Epithelial cell of proximal tubule (primary cell): ENCODE measurements at regions not wholly inside any gene's neighbourhood (a gene's known extent, or its start where the extent isn't known, plus 50 kb on each side); places are given as distances from the start of the nearest gene placed in this dataset.
"Not testable (repeated sequence)": the region's sequence is repeated elsewhere in the genome, so short reads cannot be mapped to it uniquely, and the experiment has no call there.

ENCODE experiments used
- DNase-seq: peaks from one replicate; pipeline ENCODE4 v3.0.0-alpha.2; 2011; ENCODE audit warnings: low read depth
- H3K4me3 ChIP-seq: 2 replicates; pipeline ENCODE4 v1.5.1; 2011; ENCODE audit warnings: low read depth, mild to moderate bottlenecking, low read length
- CTCF ChIP-seq: conservative IDR thresholded peaks from 2 replicates; pipeline ENCODE4 v1.5.1; 2012; ENCODE audit warnings: low read depth, mild to moderate bottlenecking, low read length

GRCh38 chr9:80755586-80755985 is 933.8 kb downstream of the TLE1 start:
- no peak for DNase-seq
- TF ChIP-seq CTCF: no peak
- no peak overlapping the region for H3K4me3 ChIP-seq

GRCh38 chr9:80747056-80747455 is 942.3 kb downstream of the TLE1 start:
- not testable (repeated sequence) for H3K4me3 ChIP-seq, DNase-seq

- no peak for DNase-seq
- H3K4me3 ChIP-seq: no peak overlapping the region
- TF ChIP-seq CTCF: no peak
Observed at GRCh38 chr9:80732506-80732905, 956.8 kb downstream of the TLE1 start.

GRCh38 chr9:80720579-80720978 is 968.8 kb downstream of the TLE1 start:
- no peak for DNase-seq
- TF ChIP-seq CTCF: no peak
- no peak overlapping the region for H3K4me3 ChIP-seq

- no peak for TF ChIP-seq CTCF
- DNase-seq: peak; percentile 98
- H3K4me3 ChIP-seq: no peak overlapping the region
Observed at GRCh38 chr9:80707120-80707519, 982.2 kb downstream of the TLE1 start.

DNA sequence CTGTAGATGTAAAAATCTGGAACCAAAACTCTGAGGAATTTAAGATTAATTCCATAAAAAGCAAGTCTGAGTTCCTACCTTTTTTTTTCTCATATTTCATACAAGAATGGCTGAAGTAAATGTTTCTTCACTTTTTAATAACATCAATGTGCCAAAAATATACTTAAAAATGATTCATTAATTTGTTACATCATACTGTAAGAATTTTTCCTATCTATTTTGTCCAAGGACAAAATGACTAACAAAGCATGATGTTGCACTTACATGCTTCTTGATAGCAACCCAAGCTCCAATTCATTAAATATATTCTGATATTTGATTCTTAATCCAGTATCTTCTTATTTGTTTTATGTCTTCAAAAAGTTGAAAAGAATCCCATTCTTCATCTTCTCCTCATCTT is 988.3 kb downstream of the TLE1 start:
- DNase-seq: no peak
- TF ChIP-seq CTCF: no peak
- H3K4me3 ChIP-seq: no peak overlapping the region

DNA sequence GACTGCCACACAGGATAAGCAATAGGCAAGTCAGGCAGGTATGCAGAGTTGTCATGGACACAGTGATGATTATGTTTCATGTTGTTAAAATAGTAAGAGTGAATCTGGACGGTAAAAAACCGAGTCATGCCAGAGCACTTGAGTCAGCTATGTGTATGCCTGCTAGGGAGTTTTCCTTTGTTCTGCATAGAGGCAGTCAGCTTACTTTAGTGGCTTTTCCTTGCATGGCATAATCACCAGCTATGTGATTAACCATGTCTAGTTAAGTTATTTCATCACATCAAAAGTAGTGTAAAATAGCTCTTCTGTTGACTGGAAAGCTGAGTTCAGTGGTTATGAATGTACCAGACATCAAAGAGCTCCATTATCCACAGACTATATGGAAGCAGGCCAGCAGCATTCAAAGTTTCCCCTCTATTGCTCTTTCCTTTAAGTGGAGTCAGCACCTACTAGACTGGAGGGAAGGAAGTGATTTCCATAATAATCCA is 989.8 kb downstream of the TLE1 start:
- H3K4me3 ChIP-seq: no peak overlapping the region
- peak; percentile 100 for DNase-seq
- TF ChIP-seq CTCF: no peak
